GM18505 (cell line): ENCODE measurements at regions not wholly inside any gene's neighbourhood (a gene's known extent, or its start where the extent isn't known, plus 50 kb on each side); places are given as distances from the start of the nearest gene placed in this dataset.

Experiments
- ATAC-seq: cut with Tn5 transposase; IDR thresholded peaks from one replicate; pipeline ENCODE4 v1.9.1; 2021; ENCODE audit not compliant: unreplicated experiment
- POLR2A ChIP-seq: IDR thresholded peaks from 4 replicates; pipeline ENCODE4 v1.6.1; 2011; ENCODE audit warnings: borderline replicate concordance; ENCODE audit not compliant: insufficient read depth, insufficient read length; ENCODE audit errors: extremely low read depth

DNA sequence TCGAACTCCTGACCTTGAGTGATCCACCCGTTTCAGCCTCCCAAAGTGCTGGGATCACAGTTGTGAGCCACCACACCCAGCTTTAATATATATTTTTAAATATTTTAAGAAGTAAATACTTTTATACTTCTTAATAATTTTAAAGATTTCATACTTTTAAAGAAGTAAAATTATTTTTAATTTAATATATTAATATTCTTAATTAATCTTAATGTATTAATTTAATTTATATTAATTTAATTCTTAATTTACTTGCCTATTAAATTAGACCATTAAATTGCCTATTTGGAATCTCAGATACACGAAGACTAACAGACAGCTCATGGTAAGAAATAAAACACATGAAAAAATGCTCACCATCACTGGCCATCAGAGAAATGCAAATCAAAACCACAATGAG lies 1087.4 kb downstream of the CDH18 start:
- no peak for TF ChIP-seq POLR2A
- no peak for ATAC-seq

GRCh38 chr5:18920966-18921365 lies 1067.0 kb downstream of the CDH18 start:
- ATAC-seq: no peak
- no peak for TF ChIP-seq POLR2A

- TF ChIP-seq POLR2A: no peak
- ATAC-seq: no peak
Observed at GRCh38 chr5:18932081-18932480, 1055.9 kb downstream of the CDH18 start.

- no peak for ATAC-seq
- no peak for TF ChIP-seq POLR2A
Observed at GRCh38 chr5:18944771-18945170, 1043.2 kb downstream of the CDH18 start.

DNA sequence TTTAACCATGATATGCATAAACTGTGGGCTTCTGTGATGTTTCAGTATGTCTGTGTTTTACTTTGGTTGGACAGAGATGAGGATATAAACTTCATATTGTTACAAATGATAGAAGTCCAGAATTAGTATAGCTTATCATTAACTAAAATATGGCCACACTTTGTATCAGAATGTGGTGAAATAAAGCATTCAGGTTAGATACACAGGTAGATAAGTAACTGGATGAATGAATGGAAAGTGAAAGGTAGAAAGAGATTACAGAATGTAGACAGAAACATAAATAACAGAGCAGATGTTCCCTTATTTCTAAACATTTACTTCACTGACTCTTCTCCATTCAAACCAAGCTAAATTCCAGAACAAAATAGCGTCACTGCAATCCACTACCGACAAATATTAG lies 1033.8 kb downstream of the CDH18 start:
- no peak for ATAC-seq
- TF ChIP-seq POLR2A: no peak

- ATAC-seq: no peak
- no peak for TF ChIP-seq POLR2A
Observed at GRCh38 chr5:18959535-18959934, 1028.5 kb downstream of the CDH18 start.

DNA sequence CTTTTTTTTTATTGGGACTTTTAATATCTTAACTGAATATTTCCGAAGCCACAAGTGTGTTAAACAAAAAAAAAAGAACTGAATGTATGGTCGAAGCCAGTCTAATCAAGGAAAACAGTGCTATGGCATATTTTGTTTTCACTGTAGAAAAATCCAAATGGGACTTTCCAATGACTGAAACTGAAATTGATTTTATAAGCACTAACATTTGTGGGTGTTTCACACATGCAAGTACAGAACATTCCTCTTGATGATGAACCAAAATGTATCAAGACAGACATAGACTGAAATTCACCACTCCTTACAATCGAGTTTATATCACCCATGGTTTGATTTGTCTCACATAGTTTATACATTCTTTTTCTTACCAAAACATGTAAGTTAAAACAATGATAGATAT lies 1026.8 kb downstream of the CDH18 start:
- ATAC-seq: no peak
- no peak for TF ChIP-seq POLR2A

GRCh38 chr5:18965893-18966292 lies 1022.1 kb downstream of the CDH18 start:
- ATAC-seq: no peak
- TF ChIP-seq POLR2A: no peak

GRCh38 chr5:18967637-18968036 lies 1020.4 kb downstream of the CDH18 start:
- no peak for TF ChIP-seq POLR2A
- no peak for ATAC-seq

DNA sequence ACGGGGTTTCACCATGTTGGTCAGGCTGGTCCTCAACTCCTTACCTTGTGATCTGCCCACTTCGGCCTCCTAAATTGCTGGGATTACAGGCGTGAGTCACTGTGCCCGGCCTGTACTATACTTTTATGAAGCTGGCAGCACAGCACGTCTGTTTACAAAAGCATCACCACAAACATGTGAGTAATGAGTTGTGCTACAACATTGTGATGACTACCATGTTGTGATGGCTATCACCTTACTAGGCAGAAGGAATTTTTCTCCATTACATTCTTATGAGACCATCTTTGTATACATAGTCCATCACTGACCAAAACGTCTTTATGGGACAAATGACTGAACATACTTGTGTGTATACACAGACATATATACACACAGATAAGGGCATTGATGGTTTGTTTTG lies 1019.0 kb downstream of the CDH18 start:
- no peak for ATAC-seq

DNA sequence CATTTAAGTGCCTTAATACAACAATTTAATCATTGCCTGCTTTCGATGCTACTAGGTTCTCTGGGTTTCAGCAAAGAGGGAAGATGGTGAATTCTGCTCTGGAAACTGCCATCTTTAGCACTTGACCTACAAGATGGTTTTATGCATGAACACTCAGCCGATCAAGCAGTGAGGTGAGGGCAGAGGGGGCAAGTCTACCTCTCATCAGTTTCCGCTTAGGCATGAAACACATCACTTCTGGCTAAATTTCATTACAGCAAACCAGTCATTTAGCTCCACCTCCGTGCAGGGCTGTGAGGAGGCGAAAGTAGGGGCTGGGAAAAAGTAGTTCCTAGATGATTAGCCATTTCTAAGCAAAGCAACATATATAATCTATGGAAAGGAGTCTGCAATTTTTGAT lies 1018.0 kb downstream of the CDH18 start:
- TF ChIP-seq POLR2A: no peak
- no peak for ATAC-seq

More for the DNA sequence above, 1019.0 kb downstream of the CDH18 start:
- no peak for TF ChIP-seq POLR2A

DNA sequence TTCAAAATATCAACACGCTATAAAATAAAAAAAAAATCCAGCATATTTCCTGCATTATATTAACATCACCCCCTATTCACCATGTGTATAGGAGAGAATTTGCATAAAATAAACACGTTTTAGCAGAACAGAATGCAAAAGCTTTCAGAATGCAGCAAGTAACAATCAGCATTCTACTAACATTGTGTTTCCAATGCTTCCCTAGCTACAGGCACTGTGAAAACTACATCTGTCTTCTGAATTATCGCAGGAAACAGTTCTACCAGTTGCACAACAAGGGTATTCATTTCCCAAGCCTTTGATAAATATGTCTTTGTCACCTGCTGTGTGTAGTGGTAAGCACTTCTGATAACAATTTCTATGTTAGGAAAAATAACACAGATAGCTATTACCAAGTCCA lies 1015.8 kb downstream of the CDH18 start:
- ATAC-seq: no peak

GRCh38 chr5:18975624-18976023 lies 1012.4 kb downstream of the CDH18 start:
- no peak for ATAC-seq
- no peak for TF ChIP-seq POLR2A

More for the DNA sequence above, 1015.8 kb downstream of the CDH18 start:
- TF ChIP-seq POLR2A: no peak

DNA sequence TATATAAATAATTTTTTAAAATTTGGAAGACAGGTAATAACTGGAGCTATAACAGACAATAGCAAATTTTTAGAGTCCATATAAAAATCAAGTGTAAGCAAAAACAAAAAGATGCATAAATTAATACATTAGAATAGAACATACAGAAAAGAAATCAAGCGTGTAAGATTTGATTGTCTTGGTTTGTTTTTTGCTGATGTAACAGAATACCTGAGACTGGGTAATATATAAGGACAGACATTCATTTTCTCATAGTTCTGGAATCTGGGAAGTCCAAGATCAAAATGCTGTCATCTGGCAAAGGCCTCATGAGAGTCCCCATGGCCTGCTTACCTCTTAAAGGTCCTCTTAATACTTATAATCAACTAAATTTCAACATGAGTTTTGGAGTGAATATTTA lies 1010.1 kb downstream of the CDH18 start:
- TF ChIP-seq POLR2A: no peak
- ATAC-seq: no peak

- ATAC-seq: no peak
Observed at GRCh38 chr5:18984559-18985080, 1003.4 kb downstream of the CDH18 start.

More at GRCh38 chr5:18984559-18985080, 1003.4 kb downstream of the CDH18 start:
- TF ChIP-seq POLR2A: no peak
